Epithelial cell of esophagus (primary cell): ENCODE measurements at regions not wholly inside any gene's neighbourhood (a gene's known extent, or its start where the extent isn't known, plus 50 kb on each side); places are given as distances from the start of the nearest gene placed in this dataset.

Experiments
- DNase-seq: peaks from one replicate; pipeline ENCODE4 v3.0.0; 2010; ENCODE audit warnings: low read depth
- H3K4me3 ChIP-seq: 2 replicates; pipeline ENCODE4 v1.5.1; 2011; ENCODE audit warnings: mild to moderate bottlenecking, low read length, control low read depth
- TF ChIP-seq, protein P1 (sequence below): IDR thresholded peaks from 2 replicates; pipeline ENCODE4 v1.5.1; 2011; ENCODE audit warnings: low read depth, mild to moderate bottlenecking, low read length, control low read depth, inconsistent platforms; ENCODE audit not compliant: insufficient read depth; ENCODE audit errors: missing control alignments

- DNase-seq: no peak
- TF ChIP-seq, protein P1, sequence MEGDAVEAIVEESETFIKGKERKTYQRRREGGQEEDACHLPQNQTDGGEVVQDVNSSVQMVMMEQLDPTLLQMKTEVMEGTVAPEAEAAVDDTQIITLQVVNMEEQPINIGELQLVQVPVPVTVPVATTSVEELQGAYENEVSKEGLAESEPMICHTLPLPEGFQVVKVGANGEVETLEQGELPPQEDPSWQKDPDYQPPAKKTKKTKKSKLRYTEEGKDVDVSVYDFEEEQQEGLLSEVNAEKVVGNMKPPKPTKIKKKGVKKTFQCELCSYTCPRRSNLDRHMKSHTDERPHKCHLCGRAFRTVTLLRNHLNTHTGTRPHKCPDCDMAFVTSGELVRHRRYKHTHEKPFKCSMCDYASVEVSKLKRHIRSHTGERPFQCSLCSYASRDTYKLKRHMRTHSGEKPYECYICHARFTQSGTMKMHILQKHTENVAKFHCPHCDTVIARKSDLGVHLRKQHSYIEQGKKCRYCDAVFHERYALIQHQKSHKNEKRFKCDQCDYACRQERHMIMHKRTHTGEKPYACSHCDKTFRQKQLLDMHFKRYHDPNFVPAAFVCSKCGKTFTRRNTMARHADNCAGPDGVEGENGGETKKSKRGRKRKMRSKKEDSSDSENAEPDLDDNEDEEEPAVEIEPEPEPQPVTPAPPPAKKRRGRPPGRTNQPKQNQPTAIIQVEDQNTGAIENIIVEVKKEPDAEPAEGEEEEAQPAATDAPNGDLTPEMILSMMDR: no peak
- no peak overlapping the region for H3K4me3 ChIP-seq
Observed at GRCh38 chr15:91526424-91526823, 327.1 kb upstream of the SLCO3A1 start.

DNA sequence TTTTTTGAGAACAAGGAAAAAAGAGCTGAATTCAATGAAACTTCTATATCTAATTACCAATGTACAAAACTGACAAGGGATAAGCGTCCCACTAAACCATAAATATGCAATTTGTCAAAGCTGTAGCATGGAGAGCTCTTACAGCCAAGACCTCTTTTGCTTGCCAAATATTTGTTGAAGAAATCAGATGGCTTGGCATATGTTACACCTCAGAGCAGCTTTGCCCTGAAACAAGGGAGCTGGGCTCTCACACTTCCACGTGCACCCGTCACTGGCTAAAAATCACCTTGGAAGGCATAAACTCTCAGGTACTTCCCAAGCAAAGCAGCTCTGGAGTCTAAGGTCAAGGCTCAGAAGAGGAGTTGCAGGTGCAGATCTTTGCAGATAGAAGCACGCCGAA, 324.7 kb upstream of the SLCO3A1 start:
- TF ChIP-seq, protein P1: no peak
- no peak for DNase-seq

GRCh38 chr15:91529534-91529933, 324.0 kb upstream of the SLCO3A1 start:
- no peak overlapping the region for H3K4me3 ChIP-seq
- TF ChIP-seq, protein P1: no peak
- DNase-seq: no peak

More for the DNA sequence above, 324.7 kb upstream of the SLCO3A1 start:
- no peak overlapping the region for H3K4me3 ChIP-seq

- DNase-seq: no peak
- H3K4me3 ChIP-seq: no peak overlapping the region
- TF ChIP-seq, protein P1: no peak
Observed at GRCh38 chr15:91530279-91530678, 323.2 kb upstream of the SLCO3A1 start.

- TF ChIP-seq, protein P1: no peak
- DNase-seq: no peak
Observed at GRCh38 chr15:91530956-91531582, 322.4 kb upstream of the SLCO3A1 start.

DNA sequence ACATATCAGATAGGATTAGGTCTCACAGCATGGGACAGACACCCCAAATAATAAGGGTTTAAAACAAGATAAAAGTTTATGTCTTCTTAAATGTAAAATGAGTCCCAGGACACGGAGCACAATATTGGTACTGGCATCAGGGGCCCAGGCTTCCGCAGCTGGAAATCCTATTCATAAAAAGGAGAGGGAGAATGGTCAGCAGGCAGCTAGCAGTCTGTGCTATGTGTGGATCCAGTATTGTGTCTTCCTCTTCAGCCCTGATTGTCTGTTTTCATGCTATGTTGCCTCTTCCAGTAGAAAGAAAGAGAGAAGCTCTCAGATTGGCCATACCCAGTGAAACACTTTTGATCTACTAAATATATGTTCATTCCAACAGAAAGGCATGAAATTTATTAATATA, 319.3 kb upstream of the SLCO3A1 start:
- TF ChIP-seq, protein P1: no peak
- H3K4me3 ChIP-seq: no peak overlapping the region
- no peak for DNase-seq

More at GRCh38 chr15:91530956-91531582, 322.4 kb upstream of the SLCO3A1 start:
- H3K4me3 ChIP-seq: no peak overlapping the region

- no peak for DNase-seq
- TF ChIP-seq, protein P1: no peak
- H3K4me3 ChIP-seq: no peak overlapping the region
Observed at GRCh38 chr15:91534976-91535375, 318.5 kb upstream of the SLCO3A1 start.
